GM21367 (cell line): ENCODE measurements at regions not wholly inside any gene's neighbourhood (a gene's known extent, or its start where the extent isn't known, plus 50 kb on each side); places are given as distances from the start of the nearest gene placed in this dataset.

ENCODE experiments used
- ATAC-seq: cut with Tn5 transposase; IDR thresholded peaks from one replicate; pipeline ENCODE4 v1.9.1; 2021; ENCODE audit not compliant: unreplicated experiment

DNA sequence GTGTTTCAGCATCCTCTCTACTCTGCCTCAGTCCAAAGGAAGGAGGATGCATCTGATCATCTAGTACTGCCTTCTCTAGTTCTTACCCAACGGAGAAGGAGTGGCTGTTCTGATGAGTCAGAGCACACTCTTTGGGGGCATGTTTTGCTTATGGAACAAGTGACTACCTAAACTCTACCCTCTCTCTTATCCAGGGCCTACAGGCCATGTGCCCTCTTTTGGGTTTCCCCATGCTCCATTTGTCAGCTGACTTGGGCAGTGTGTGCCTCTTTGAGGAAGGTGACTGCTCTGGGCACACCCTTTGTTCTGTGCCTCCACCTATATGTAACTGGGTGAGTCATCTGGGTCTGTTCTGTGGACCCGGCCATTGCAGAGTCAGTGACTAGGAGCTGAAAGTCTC is 89.6 kb upstream of the BNC2 start:
- ATAC-seq = no peak

DNA sequence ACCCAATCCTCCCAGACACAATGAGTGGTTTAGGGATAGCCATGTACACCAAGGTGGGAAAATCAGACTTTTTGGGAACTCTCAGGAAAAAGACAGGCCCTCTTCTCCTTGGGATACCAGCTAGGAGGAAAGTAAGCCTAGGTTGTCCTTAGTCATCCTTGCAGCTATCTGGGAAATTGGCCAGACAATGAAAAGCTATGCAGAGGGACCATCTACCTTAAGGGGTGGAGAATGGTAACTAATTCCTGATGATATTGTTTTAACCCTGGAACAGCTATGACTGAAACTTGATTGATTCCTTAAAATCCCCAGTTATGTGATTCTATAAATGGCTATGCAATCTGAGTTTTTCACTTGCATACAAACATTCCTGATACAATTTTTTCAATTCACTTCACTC is 88.9 kb upstream of the BNC2 start:
- no peak for ATAC-seq

DNA sequence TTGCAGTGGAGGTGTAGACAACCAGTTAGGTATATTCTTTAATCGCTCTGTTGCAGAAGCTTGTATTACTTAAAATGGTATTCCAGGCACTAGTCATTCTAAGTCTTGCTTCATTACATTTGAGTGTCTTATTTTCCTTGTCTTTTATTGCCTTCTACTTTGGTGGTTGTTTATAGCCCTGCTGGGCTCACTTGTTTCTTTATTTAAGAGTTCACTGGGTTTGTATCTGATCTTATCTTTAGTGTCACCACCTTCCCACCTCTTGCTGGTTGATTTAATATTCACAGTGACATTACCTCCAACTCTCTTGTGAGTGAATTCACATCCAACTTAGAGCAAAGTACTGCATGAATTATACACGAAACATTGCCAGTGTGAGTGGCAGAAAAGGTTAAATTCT is 83.6 kb upstream of the BNC2 start:
- ATAC-seq = no peak

DNA sequence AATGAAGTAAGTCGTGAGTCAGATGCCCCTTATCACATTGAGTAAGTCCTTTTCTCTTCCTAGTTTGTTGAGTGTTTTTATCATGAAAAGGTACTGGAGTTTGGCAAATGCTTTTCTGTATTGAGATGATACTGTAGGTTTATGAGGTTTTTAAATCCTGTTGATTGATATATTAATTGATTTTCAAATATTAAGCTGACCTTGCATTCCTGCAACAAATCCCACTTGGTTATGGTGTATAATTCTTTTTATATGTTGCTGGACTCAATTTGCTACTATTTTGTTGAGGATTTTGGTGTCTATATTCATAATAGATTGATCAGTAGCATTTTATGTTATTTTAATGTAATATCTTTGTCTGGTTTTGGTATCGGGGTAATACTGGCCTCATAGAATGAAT is 81.0 kb upstream of the BNC2 start:
- no peak for ATAC-seq

DNA sequence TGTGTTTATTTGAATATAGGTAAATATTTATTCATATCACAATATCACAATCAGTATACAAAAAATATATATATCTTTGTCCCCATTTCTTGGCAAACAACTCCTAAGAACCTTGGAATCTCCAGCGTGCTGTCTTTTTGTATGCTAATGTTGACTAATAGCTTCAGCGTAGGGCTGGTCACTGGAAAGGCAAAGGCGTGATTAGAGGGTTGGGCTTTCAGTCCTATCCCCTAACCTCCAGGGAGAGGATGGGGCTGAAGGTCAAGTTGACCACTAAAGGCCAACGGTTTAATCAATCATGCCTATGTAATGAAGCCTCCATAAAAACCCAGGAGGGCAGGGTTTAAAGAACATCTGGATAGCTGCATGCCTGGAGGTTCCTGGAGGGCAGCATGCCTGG is 79.6 kb upstream of the BNC2 start:
- ATAC-seq = no peak

DNA sequence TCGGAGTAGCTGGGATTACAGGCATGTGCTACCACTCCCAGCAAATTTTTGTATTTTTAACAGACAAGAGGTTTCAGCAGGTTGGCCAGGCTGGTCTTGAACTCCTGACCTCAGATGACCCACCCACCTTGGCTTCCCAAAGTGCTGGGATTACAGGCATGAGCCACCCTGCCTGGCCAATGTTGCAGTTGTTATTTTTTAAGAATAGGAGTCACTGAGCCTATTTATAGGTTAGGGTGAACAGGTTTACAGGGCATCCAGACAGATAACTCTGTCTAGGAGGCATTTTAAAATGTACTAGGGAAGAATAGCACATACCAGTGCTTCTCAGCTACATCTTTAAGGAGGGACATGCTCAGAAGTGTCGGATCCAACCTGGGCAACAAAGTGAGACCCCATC is 60.1 kb upstream of the BNC2 start:
- no peak for ATAC-seq

DNA sequence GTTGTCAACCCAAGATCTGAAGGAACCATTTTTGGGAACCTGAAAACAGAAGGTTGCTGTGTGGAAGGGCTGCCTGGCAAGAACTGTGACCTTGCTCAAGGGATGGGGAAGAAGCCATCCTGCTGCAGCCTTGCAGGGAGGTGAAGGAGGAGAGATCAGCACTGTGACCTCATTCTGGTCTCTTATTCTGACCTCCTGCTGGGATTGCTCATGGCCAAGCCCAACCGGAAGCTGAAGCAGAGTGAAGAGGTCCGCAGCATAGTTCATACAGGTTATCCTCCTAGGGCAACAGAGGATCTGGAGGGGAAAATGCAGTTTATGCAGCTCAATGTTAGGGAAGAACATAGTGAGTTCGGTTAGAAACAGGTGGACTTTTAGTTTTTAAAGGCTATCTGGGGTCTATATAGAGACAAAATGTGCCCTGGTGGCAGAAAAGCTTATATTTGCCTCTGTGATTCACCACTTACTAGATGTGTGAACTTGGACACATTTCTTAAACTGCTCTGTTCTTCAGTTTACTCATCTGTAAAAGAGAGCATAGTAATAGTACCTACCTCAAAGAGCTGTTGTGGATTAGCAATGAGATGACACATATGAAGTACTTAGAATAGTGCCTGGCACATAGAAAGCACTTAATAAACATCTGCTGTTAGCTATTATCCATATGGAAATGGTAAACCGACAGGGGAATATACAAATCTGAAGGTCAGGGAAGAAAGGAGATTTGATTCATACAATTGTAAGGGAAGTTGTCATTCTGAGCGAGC is 57.9 kb upstream of the BNC2 start:
- ATAC-seq = no peak

DNA sequence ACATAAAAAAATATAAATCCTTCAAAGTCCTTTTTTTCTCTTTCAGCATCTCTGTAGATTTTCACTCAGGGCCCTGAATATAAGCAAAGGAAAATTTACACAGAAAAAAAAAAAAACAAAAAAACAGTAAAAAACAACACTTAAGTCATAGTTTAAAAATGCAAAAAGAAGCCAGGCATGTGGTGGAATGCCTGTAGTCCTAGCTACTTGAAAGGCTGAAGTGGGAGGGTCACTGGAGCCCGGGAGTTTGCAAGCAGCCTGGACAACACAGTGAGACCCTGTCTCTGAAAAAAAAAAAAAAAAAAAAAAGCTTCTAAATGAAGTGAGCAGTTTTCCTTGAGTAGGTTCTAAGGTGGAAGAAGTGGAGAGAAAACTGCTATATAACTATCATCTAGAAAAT is 55.0 kb upstream of the BNC2 start:
- ATAC-seq = no peak

DNA sequence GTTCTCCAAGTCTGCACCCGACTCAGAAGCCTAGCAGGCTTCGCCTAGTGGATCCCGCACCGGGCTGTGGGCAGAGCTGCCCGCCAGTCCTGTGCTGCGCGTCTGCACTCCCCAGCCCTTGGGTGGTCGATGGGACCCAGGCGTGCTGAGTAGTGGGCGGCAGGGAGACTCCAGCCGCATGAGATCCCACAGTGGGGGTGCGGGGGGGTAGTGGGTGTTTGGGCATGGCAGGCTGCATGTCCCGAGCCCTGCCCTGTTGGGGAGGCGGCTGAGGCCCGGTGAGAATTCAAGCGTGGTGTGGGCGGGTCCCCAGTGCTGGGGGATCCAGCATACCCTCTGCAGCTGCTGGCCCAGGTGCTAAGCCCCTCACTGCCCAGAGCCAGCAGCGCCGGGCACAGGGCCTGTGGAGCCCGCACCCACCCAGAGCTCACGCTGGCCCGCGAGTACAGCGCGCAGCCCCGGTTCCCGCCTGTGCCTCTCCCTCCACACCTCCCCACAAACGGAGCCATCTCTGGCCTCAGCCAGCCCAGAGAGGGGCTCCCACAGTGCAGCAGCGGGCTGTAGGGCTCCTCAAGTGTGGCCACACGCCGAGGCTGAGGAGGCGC is 53.9 kb upstream of the BNC2 start:
- ATAC-seq = no peak

DNA sequence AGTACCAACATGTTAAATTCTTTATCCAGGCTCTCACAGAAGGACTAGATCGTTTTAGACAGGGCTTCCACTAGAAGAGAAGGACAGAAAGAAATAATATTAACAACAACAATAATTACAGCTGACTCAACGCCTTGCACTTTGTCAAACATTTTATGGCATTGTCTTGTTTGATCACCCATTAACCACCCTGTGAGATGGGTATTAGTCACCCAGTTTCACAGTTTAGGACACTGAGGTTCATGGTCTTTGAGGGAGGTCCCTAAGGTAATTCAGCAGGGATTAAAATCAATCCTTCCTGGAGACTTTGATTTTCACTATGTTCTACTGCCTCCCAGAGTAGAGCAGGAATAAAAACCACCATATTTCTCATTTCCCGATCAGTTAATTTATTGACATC is 51.4 kb upstream of the BNC2 start:
- no peak for ATAC-seq
